ENCODE measurements at regions not wholly inside any gene's neighbourhood (a gene's known extent, or its start where the extent isn't known, plus 50 kb on each side); places are given as distances from the start of the nearest gene placed in this dataset.

- CTCF ChIA-PET: interaction anchor here (0.8 to 1.7 kb wide), 5 partner anchors 8 to 95 kb away, joined by 3 to 5 read pairs (median 4); no protein-coding TSS in a partner anchor
- POLR2A ChIA-PET: no interaction called here
- no peak for TF ChIP-seq CTCF (IDR thresholded peaks at IDR 0.05; ENCODE audit: control extremely low read depth, extremely low read depth, low read depth, missing control alignments)
- no peak for DNase-seq (ENCODE audit: extremely low spot score)
Observed at GRCh38 chr12:94872007-94872653, 131.4 kb downstream of the NDUFA12 start.

GRCh38 chr12:94870511-94870910, 133.0 kb downstream of the NDUFA12 start:
- no peak for DNase-seq (ENCODE audit: extremely low spot score)
- POLR2A ChIA-PET: no interaction called here
- CTCF ChIA-PET: interaction anchor here (0.8 to 1.5 kb wide), 6 partner anchors 12 to 664 kb away, joined by 3 to 4 read pairs (median 3); no protein-coding TSS in a partner anchor
- no peak for TF ChIP-seq CTCF (IDR thresholded peaks at IDR 0.05; ENCODE audit: control extremely low read depth, extremely low read depth, low read depth, missing control alignments)

GRCh38 chr12:94868161-94868560, 135.3 kb downstream of the NDUFA12 start:
- no peak for TF ChIP-seq CTCF (IDR thresholded peaks at IDR 0.05; ENCODE audit: control extremely low read depth, extremely low read depth, low read depth, missing control alignments)
- DNase-seq (ENCODE audit: extremely low spot score): no peak
- CTCF ChIA-PET: interaction anchor here (1.2 kb wide), 1 partner anchor 67 kb away, joined by 3 read pairs; no protein-coding TSS in a partner anchor
- POLR2A ChIA-PET: no interaction called here

GRCh38 chr12:94867066-94867855, 136.2 kb downstream of the NDUFA12 start:
- no peak for TF ChIP-seq CTCF (IDR thresholded peaks at IDR 0.05; ENCODE audit: control extremely low read depth, extremely low read depth, low read depth, missing control alignments)
- ChIA-PET CTCF (interaction anchor here (0.8 to 1.2 kb wide), 3 partner anchors 8 to 66 kb away, joined by 3 read pairs; no protein-coding TSS in a partner anchor), POLR2A (no interaction called here)
- DNase-seq (ENCODE audit: extremely low spot score): peak; percentile 34

GRCh38 chr12:94864987-94865386, 138.5 kb downstream of the NDUFA12 start:
- TF ChIP-seq CTCF (IDR thresholded peaks at IDR 0.05; ENCODE audit: control extremely low read depth, extremely low read depth, low read depth, missing control alignments): no peak
- ChIA-PET POLR2A (no interaction called here), CTCF (interaction anchor here (1.1 kb wide), 2 partner anchors 8 to 9 kb away, joined by 4 to 5 read pairs; no protein-coding TSS in a partner anchor)
- no peak for DNase-seq (ENCODE audit: extremely low spot score)

- CTCF ChIA-PET: no interaction called here
- DNase-seq (ENCODE audit: extremely low spot score): no peak
- TF ChIP-seq CTCF (IDR thresholded peaks at IDR 0.05; ENCODE audit: control extremely low read depth, extremely low read depth, low read depth, missing control alignments): no peak
- POLR2A ChIA-PET: no interaction called here
Observed at GRCh38 chr12:94863321-94864035, 140.0 kb downstream of the NDUFA12 start.

Data from GM10248 (cell line).